ENCODE measurements at regions not wholly inside any gene's neighbourhood (a gene's known extent, or its start where the extent isn't known, plus 50 kb on each side); places are given as distances from the start of the nearest gene placed in this dataset.
"Not testable (repeated sequence)": the region's sequence is repeated elsewhere in the genome, so short reads cannot be mapped to it uniquely, and the experiment has no call there.

DNA sequence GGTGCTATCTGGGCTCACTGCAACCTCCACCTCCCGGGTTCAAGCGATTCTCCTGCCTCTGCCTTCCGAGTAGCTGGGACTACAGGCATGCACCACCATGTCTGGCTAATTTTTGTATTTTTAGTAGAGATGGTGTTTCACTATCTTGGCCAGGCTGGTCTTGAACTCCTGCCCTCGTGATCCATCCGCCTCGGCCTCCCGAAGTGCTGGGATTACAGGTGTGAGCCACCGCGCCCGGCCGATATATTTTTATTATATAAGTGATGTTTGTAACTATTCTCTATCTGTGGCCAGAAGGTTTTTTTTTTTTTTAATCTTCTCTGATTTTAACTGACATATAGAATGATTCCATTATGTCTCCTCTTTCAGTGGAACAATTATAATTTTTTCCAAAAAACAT lies 579.3 kb upstream of the CITED2 start:
- DNase-seq: not testable (repeated sequence)

GRCh38 chr6:139951172-139951571 lies 576.7 kb upstream of the CITED2 start:
- DNase-seq: no peak

DNA sequence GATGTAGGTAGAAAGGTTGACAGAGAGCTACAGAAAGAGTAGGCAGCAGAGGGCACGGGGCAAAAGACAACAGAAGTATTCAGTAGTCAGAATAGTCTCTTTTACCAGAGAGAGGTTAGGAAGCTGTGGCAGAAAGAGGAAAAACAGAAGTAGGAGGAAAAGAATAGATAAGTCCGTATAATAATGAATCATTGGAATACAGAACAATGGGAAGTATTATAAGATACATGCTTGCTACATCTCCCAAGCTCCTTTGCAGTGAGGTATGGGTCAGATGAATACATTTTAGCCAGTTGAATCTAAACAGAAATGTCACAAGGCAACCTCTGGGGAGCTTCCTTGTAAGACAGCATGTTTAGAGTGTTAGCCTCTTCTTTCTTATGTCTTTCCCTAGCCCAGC lies 570.5 kb upstream of the CITED2 start:
- DNase-seq: no peak

DNA sequence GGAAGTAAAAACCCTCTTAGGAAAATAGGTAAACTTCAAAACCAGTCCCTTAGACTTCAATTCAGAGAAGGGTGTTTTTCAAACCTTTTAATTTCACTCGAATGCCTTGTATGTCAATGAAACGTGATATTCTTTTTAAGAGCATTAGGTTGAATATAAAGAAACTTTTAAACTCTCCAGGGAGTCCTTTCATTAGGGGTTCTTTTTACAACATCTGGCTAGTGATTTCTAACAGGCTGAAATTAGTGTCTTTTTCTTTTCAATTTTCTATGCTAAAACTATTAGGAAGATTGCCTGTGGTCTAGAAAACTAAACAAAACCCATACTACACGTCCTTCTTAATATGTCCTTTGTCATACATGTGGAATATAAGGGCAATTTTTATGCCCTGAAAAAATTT lies 569.7 kb upstream of the CITED2 start:
- no peak for DNase-seq

DNA sequence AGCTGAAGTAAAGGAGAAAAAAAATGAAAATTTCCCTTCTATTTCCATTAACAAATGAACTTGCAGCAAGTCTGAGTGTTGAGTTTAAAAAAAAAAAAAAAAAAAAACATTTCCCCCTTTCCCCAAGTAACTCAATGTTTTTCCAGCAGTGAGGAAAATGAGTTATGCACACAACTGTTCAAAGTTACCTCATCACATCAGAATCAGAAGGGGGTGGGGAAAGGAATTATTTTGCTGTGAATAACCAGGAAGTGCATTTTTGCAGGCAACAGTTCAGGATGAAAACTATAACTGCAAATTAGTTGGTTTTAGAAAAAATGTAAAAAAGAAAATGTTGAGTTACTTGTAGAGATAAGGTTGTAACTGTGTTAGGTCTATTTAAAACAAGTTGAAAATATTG lies 568.9 kb upstream of the CITED2 start:
- DNase-seq: no peak

DNA sequence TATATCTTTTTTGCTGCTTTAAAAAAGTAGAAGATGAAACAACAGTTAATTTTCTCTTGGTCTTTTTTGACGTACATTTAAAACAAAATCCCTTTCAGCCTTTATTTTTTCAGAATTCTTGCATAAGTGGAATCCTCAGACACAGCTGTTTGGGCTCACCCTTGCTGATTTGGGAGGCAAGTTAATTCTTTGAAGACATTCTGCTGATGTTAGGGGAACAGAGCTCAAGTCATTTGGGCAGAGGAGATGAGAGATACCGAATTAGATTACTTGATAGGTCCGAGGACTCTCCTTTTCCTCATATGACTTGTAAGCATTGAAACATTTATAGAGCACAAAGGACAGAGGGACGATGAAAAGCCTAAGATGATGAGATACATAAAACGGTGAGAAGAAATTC lies 567.9 kb upstream of the CITED2 start:
- DNase-seq: no peak

DNA sequence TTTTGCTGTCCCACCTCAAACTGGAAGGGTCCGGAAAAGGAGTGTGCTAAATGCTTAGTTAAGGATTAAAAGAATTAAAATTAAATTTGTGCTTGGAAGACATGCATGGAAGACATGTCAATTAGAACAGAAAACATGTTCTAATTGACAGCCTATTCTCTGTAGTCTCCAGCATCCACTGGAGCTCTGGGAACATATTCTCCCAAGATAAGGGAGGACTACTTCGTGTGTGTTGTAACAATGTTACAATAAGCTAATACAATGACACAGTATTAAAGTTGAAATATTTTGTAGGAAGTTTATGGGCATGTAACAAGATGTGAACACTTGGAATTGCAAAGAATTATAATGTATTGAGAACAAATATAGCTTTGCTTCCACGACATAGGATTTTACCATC lies 567.4 kb upstream of the CITED2 start:
- no peak for DNase-seq

- no peak for DNase-seq
Measured at GRCh38 chr6:139940741-139941729, 566.6 kb upstream of the CITED2 start.

DNA sequence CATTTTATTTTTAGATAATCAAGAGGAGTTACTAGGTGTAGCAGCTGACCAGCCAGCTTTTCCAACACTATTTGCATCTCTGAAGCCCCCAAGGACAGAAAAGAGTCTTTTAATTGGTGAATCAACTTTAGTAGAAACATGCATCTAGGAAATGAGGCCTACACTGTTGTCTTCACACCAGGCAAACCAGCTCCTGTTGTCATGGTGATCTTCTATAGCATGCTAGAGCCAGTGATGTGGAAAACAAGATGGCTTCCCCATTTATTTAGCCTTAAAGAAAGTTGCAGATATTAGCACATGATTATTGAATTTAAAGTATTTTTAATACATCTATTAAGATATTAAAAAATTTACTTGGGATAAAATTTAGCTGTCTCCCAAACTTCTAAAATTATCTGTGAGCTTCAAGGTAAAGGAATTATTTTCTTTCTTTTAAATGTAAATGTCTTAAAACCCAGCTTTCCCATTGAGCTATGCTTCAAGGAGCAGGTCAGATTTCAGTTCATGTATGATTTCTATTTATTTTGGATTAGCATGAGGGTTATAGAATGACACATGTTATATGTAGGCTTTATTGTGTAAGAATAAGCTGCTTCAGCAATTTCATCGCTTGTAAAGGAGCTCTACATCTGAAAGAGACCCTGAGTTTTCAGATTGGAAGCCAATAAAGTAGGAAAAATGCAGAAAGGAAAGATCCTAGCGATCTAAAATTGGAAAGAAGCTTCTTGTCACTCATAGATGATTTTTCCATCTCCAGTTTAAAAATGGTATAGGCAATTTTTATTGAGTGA lies 564.9 kb upstream of the CITED2 start:
- no peak for DNase-seq

GRCh38 chr6:139932671-139933070 lies 558.2 kb upstream of the CITED2 start:
- no peak for DNase-seq

GRCh38 chr6:139931747-139932146 lies 557.3 kb upstream of the CITED2 start:
- DNase-seq: no peak

GRCh38 chr6:139927742-139928305 lies 553.4 kb upstream of the CITED2 start:
- DNase-seq: no peak

DNA sequence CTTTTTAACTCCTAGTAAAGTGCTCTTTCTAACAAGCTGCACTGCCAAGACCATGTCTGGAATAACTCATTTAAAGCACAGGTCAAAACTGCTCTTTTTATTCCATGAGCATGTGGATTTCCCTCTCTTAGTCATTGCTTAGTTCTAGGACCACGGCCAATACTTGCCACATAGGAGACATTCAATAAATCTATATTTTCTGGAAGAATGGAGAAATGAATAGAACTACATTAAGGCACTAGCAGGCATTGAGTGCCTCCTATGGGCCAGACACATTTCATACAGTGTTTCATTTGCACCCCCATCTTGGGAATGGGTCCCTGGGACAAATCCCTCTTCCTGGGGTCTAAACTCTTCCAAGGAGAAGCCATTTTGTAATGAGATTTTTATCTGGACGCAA lies 552.8 kb upstream of the CITED2 start:
- DNase-seq: no peak

- DNase-seq: no peak
Measured at GRCh38 chr6:139926711-139927110, 552.3 kb upstream of the CITED2 start.

GRCh38 chr6:139925894-139926641 lies 551.6 kb upstream of the CITED2 start:
- no peak for DNase-seq

GRCh38 chr6:139923964-139924475 lies 549.6 kb upstream of the CITED2 start:
- no peak for DNase-seq

DNA sequence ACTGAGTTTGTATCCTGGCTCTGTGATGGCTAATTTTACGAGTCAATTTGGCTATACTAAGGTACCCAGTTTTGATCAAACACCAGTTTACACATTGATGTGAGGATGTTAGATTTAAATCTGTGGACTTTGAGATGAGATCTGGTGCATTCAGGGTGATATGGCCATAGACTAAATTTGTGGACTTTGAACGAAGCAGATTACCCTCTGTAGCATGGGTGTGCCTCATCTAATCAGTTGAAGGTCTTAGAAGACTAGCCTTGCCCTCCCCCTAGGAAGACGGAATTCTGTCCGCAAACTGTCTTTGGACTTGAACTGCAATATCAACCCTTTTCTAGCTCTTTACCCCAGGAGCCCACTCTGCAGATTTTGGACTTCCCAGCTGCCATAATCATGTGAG lies 547.8 kb upstream of the CITED2 start:
- DNase-seq: no peak

DNA sequence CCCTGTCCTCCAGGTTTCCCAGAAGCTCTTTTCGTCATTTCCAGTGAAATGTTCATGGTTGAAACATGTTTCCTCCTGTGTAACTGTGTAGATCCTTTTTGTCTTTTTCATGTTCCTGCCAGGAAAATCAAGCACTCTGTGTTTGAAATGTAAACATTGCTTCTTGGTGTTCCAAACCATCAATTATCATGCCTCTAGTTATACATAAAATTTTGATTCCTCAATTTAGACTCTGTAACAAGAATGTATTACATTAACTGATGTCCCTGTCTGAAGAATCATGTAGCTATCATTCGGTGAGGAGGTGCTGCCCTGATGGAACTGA lies 546.3 kb upstream of the CITED2 start:
- DNase-seq: no peak

GRCh38 chr6:139920027-139920775 lies 545.8 kb upstream of the CITED2 start:
- DNase-seq: no peak

GRCh38 chr6:139919107-139920026 lies 544.9 kb upstream of the CITED2 start:
- no peak for DNase-seq

Measured in NCI-H2029 treated with DMSO at 0.1 percent for 48 hours (cell line).